ENCODE measurements at regions not wholly inside any gene's neighbourhood (a gene's known extent, or its start where the extent isn't known, plus 50 kb on each side); places are given as distances from the start of the nearest gene placed in this dataset.
A peak's percentile ranks its signal among the peaks of the same experiment; 100 is the strongest.

- DNase-seq = no peak
- WGBS, 2 donors = 63 to 76% methylated on average over 2 of the region's 2 CpGs
- Histone ChIP-seq H3K36me3 (no peaks in the 10 kb centered on the region), H3K4me1 (no peaks in the 10 kb centered on the region), H3K27me3 (peaks cover 0 to 8% (median 0%) of the 10 kb centered on the region in 4 donors), H3K27ac (no peak overlapping the region), H3K9me3 (no peaks in the 10 kb centered on the region), H3K4me3 (no peak overlapping the region)
- TF ChIP-seq POLR2A (IDR thresholded peaks at IDR 0.05) = no peak
- TF ChIP-seq CTCF (IDR thresholded peaks at IDR 0.05) = no peak
- intact Hi-C loops (cut with DNase I) = no loop called here
Observed at GRCh38 chr4:19756661-19757060, 495.0 kb upstream of the SLIT2 start.

GRCh38 chr4:19752599-19752998 lies 499.1 kb upstream of the SLIT2 start:
- WGBS, 2 donors = 88 to 92% methylated on average over 1 of the region's 1 CpG
- H3K27ac ChIP-seq = no peak overlapping the region
- no peak for TF ChIP-seq CTCF (IDR thresholded peaks at IDR 0.05)
- TF ChIP-seq POLR2A (IDR thresholded peaks at IDR 0.05) = no peak
- intact Hi-C loops (cut with DNase I) = no loop called here
- no peaks in the 10 kb centered on the region for H3K36me3 ChIP-seq
- H3K4me3 ChIP-seq = no peak overlapping the region
- H3K9me3 ChIP-seq = no peaks in the 10 kb centered on the region
- H3K27me3 ChIP-seq = peaks cover 0 to 3% (median 0%) of the 10 kb centered on the region in 4 donors
- H3K4me1 ChIP-seq = no peaks in the 10 kb centered on the region
- no peak for DNase-seq

GRCh38 chr4:19748519-19749479 lies 502.9 kb upstream of the SLIT2 start:
- peak overlapping the region in 1 of 4 donors; percentile 27 for H3K27ac ChIP-seq
- TF ChIP-seq POLR2A (IDR thresholded peaks at IDR 0.05) (no peak), CTCF (IDR thresholded peaks at IDR 0.05) (no peak)
- intact Hi-C loops (cut with DNase I) = no loop called here
- H3K4me1 ChIP-seq = no peaks in the 10 kb centered on the region
- no peak for DNase-seq
- H3K4me3 ChIP-seq = no peak overlapping the region
- 51 to 52% methylated on average over 3 of the region's 3 CpGs for WGBS, 2 donors
- H3K36me3 ChIP-seq = no peaks in the 10 kb centered on the region
- H3K9me3 ChIP-seq = no peaks in the 10 kb centered on the region
- no peaks in the 10 kb centered on the region for H3K27me3 ChIP-seq

GRCh38 chr4:19746377-19746776 lies 505.3 kb upstream of the SLIT2 start:
- no peak overlapping the region for H3K4me3 ChIP-seq
- intact Hi-C loops (cut with DNase I) = no loop called here
- 58 to 67% methylated on average over 2 of the region's 2 CpGs for WGBS, 2 donors

More at GRCh38 chr4:19746377-19746776, 505.3 kb upstream of the SLIT2 start:
- no peaks in the 10 kb centered on the region for H3K27me3 ChIP-seq
- H3K36me3 ChIP-seq = no peaks in the 10 kb centered on the region
- H3K4me1 ChIP-seq = no peaks in the 10 kb centered on the region
- TF ChIP-seq POLR2A (IDR thresholded peaks at IDR 0.05) (no peak), CTCF (IDR thresholded peaks at IDR 0.05) (no peak)
- no peak for DNase-seq
- H3K9me3 ChIP-seq = no peaks in the 10 kb centered on the region
- H3K27ac ChIP-seq = no peak overlapping the region

All from esophagus squamous epithelium (tissue), 5 donors.